GM19043 (cell line): ENCODE measurements at regions not wholly inside any gene's neighbourhood (a gene's known extent, or its start where the extent isn't known, plus 50 kb on each side); places are given as distances from the start of the nearest gene placed in this dataset.

Experiments
- ATAC-seq: cut with Tn5 transposase; IDR thresholded peaks from one replicate; pipeline ENCODE4 v1.9.1; 2021; ENCODE audit warnings: low read depth; ENCODE audit not compliant: unreplicated experiment

GRCh38 chr18:41297740-41298139 is 657.3 kb upstream of the PIK3C3 start:
- no peak for ATAC-seq

- ATAC-seq, result no peak
Measured at GRCh38 chr18:41269294-41269693, 685.7 kb upstream of the PIK3C3 start.

- ATAC-seq, result no peak
Measured at GRCh38 chr18:41268271-41268670, 686.8 kb upstream of the PIK3C3 start.

GRCh38 chr18:41266616-41267015 is 688.4 kb upstream of the PIK3C3 start:
- ATAC-seq, result no peak

GRCh38 chr18:41266204-41266603 is 688.8 kb upstream of the PIK3C3 start:
- no peak for ATAC-seq

- ATAC-seq, result no peak
Measured at GRCh38 chr18:41265047-41265446, 690.0 kb upstream of the PIK3C3 start.

- ATAC-seq, result no peak
Measured at GRCh38 chr18:41263956-41264355, 691.1 kb upstream of the PIK3C3 start.

- no peak for ATAC-seq
Measured at GRCh38 chr18:41262688-41263087, 692.3 kb upstream of the PIK3C3 start.

GRCh38 chr18:41244591-41245037 is 710.4 kb upstream of the PIK3C3 start:
- no peak for ATAC-seq

GRCh38 chr18:41237317-41237716 is 717.7 kb upstream of the PIK3C3 start:
- ATAC-seq, result no peak

GRCh38 chr18:41231681-41232080 is 723.4 kb upstream of the PIK3C3 start:
- no peak for ATAC-seq

GRCh38 chr18:41227993-41228392 is 727.0 kb upstream of the PIK3C3 start:
- no peak for ATAC-seq

GRCh38 chr18:41226911-41227310 is 728.1 kb upstream of the PIK3C3 start:
- ATAC-seq, result no peak

- ATAC-seq, result no peak
Measured at GRCh38 chr18:41226186-41226585, 728.8 kb upstream of the PIK3C3 start.

GRCh38 chr18:41216341-41217003 is 738.6 kb upstream of the PIK3C3 start:
- ATAC-seq, result no peak

- ATAC-seq, result no peak
Measured at GRCh38 chr18:41207706-41208105, 747.3 kb upstream of the PIK3C3 start.

GRCh38 chr18:41206341-41206830 is 748.6 kb upstream of the PIK3C3 start:
- no peak for ATAC-seq

GRCh38 chr18:41199212-41199611 is 755.8 kb upstream of the PIK3C3 start:
- no peak for ATAC-seq

GRCh38 chr18:41197967-41198366 is 757.1 kb upstream of the PIK3C3 start:
- ATAC-seq, result no peak

GRCh38 chr18:41170346-41170745 is 784.7 kb upstream of the PIK3C3 start:
- ATAC-seq, result no peak

GRCh38 chr18:41165625-41166024 is 789.4 kb upstream of the PIK3C3 start:
- ATAC-seq, result no peak

GRCh38 chr18:41162781-41163180 is 792.3 kb upstream of the PIK3C3 start:
- ATAC-seq, result no peak

- ATAC-seq, result no peak
Measured at GRCh38 chr18:41162191-41162590, 792.8 kb upstream of the PIK3C3 start.
